HG02678 (cell line): ENCODE measurements at regions not wholly inside any gene's neighbourhood (a gene's known extent, or its start where the extent isn't known, plus 50 kb on each side); places are given as distances from the start of the nearest gene placed in this dataset.

Experiments
- ATAC-seq: cut with Tn5 transposase; IDR thresholded peaks from one replicate; pipeline ENCODE4 v1.9.1; 2021; ENCODE audit warnings: mild to moderate bottlenecking, moderate library complexity; ENCODE audit not compliant: unreplicated experiment

DNA sequence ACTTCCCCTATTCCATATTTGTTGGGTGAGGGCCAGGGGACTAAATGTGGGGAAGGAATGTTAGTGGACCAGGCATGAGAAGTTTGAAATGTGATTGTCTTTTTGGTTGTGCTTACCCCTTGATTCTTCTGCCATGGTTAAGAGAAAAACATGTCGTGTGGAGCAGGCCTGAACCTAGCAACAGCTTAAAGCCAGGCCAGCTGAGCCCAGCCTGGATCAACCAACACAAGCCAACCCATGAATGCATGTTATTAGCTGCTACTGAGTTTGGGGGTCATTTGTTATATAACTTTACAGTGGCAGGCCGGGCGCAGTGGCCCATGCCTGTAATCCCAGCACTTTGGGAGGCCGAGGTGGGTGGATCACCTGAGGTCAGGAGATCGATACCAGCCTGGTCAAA is 52.4 kb upstream of the TRIO start:
- no peak for ATAC-seq

DNA sequence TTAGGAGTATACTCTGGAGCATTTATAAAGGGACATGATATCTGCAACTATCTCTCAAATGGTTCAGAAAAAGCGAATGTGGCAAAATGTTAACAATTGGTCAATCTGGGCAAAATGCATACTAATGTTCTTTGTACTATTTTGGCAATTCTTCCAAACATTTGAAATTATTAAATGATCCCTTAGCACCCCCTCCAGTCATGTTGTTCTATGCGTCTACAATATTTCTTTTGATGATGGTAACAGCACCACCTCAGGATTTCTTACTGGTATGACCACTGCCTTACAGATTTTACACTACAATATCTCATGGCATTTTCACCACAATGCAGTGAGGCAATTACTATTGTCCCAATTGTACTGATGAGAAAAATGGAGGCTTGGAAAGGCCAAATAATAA is 52.9 kb upstream of the TRIO start:
- no peak for ATAC-seq

DNA sequence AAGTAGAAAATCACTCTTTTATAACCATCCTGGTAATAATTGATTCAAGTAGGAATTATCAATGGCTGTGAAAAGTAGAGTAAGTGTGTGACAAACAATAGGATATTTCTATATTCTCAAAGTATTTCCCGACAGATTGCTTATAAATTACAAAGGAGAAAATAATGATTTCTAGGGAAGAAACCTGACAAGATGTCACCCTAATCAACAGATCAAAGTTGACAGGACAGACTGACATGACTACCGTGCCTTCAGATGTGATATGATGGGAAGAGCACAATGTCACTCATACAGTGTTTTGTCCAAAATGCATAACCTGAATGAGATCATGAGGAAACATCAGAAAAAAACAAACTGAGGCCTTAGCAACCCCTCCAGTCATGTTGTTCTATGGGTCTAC is 53.9 kb upstream of the TRIO start:
- ATAC-seq = no peak

DNA sequence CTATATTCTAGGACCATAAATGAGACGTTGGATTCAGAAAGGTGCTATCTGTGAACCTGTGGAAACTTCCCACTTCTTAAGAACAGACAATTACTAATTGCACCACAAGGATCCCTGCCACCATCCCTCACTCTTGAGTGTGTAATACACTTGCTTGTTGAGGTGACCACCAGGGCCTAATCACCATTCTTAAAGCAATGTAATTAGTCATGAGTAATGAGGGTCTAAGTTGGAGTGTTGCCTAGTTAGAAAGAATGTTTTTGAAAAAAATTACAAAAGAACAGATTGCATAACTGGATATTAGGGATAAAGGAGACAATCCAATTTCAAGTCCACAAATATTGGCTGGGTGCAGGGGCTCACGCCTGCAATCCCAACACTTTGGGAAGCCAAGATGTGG is 56.9 kb upstream of the TRIO start:
- ATAC-seq = no peak

DNA sequence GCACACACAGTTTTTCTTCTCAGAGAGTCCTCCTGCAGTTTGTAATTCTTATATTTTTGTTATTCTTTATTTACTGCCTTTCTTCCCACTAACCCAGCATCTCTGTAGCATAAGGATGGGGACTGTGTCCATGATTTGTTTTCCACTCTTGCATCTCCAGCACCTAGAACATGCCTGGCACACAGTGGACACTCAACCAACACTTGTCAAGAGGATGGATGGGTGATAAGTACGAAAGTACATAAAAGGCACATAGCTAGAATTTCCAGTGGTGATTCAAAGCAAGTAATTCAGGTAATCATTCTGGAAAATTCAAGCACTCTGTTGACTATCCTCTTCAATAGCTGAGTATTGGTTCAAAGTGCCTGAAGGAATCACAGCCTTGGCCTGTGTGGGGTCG is 60.2 kb upstream of the TRIO start:
- ATAC-seq = no peak

DNA sequence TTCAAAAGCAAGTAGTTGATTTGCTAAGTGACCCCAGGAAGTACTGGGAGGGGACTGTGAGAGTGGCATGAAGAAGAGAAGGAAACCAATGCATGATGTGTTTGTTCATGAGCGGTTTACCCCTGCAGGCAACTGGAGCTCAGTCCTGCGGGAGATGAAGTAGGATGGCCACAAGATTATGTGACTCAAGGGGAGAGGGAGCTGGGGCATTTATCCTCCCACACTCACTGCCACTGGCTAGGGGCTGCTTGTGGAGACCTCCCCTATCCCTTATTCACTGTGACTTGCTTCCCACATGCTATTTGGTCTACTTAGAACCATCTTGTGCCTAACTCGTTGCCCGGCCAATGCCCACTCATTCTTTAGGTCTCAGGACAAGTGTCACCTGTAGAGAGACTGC is 60.6 kb upstream of the TRIO start:
- no peak for ATAC-seq

DNA sequence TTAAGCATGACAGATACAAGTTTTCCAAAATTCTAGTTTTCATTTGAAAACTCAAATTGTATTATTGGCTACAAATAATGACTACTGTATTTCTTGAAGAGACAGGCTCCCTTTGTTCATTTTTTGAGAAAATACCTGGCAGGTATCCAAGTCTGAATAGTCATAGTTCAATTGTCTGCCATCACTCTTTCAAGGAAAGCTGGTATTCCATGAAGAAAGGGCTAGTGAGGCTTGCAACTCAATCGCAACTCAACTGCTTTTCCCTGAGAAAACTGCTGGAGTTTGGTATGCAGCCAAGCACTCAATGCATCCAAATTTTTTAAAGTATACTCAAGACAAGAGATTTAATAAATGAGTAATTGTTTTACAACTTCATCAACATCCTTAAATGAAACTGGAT is 61.4 kb upstream of the TRIO start:
- no peak for ATAC-seq

DNA sequence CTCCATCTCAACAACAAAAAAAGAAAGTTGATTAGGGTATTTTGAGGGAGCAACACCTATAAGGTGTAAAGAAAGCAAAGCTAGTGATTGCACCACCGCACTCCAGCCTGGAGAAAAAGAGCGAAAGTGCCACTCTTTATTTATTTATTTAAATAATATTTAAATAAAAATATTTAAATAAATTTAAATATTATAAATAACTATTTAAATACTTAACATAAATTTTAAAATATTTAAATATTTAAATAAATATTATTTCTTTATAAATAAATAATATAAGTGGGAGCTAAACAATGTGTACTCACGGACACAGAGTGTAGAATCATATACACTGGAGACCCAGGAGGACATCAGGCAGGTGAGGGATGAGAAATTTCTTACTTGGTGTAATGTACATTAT is 64.4 kb upstream of the TRIO start:
- no peak for ATAC-seq

DNA sequence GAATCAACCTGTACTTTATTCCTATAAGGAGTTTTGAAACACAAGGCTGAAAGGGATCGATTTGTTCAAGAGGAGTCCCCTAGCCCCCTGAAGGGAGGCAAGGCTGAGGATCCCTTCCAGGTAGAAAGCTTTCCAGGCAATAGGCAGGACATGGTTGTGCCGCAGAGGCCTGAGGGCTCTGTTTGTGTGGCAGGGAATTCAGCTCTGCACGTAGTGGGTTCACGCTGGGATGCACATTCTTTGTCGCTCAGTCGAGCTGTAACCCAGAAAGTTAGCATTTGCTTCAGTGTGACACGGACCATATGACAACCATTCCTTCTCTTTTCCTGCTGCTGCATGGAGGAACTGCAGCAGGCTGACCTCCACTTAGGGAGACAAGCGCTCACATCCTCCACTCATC is 65.6 kb upstream of the TRIO start:
- no peak for ATAC-seq

DNA sequence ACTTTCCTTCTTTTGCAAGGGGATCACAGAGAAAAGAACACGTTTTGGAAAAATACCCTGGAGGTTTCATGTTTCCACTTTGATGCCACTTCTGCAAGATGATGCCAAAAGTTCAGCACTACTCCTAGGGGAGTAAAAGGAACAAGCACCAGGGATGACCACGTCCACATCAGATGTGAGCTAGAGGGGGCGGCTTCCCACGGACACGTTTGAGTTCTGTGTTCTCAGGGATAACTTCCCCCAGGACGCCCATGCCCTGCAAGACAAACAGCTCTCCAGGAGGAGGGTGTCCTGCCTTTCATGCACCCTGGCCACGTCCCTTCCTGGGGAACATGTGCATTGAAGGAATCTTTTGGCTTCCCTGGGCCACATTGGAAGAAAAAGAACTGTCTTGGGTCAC is 66.6 kb upstream of the TRIO start:
- no peak for ATAC-seq

DNA sequence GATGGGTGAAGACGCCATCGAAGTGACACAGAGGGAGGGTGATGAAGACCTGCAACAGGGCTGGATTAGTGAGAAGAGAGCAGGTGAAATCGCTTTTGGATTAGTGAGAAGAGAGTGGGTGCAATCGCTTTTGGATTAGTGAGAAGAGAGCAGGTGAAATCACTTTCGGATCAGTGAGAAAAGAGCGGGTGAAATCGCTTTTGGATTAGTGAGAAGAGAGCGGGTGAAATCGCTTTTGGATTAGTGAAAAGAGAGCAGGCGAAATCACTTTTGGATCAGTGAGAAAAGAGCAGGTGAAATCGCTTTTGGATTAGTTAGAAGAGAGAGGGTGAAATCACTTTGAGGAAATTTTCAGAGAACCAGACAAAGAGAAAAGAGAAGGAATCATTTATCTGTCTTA is 67.2 kb upstream of the TRIO start:
- no peak for ATAC-seq

DNA sequence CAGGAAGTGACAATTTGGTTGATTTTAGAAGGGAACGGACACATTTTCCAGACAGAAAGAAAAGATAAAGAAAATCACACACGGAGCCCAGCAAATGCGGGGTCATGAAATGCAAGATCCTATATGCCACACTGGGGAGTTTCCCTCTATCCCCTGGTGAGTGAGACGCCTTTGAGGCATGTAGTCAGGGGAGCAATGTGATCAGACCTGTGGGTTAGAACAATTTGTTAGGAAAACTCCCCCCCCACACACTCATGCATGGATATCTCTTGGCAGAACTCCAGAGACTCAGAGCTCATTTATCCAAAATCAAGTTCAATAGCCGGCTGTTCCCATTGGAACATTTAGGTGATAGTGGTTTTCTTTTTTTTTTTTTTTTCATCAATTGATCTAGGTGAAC is 71.7 kb upstream of the TRIO start:
- ATAC-seq = no peak

DNA sequence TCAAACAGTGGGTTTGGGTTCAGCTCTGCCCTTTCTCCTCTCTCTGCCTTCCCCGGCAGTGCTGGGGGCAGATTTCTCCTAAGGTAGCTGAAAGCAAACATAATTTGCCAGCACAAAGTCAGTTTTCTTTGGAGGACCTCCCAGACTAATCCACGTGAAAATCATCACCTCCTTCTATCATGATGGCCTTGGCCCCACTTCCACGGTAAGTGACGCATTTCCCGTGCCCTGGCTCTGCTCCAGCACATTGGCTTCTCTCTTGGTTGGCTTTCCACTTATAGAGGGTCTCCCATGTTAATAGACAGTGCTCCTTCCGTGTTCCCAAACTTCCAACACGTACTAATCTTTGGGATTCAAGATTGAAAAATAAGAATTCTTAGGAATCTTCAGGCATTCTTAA is 74.1 kb upstream of the TRIO start:
- no peak for ATAC-seq

DNA sequence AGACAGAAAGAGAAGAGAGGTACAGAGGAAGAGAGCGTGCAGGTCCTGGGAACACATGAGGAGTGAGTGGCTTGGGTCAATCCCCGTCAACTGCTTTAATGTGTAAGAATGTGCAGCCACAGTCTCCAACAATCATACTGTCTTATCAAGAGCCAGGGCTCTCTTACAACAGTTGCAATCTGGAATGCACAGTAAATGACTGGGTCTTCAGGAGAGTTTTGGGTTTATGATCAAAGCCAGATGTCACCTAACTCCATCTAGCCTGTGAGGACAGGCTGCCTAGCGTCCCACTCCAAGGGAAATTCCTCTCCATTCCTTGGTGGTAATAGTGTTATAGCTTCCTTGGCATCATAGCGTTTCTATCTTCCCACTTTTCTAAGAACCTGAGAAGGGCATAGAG is 75.0 kb upstream of the TRIO start:
- ATAC-seq = no peak

DNA sequence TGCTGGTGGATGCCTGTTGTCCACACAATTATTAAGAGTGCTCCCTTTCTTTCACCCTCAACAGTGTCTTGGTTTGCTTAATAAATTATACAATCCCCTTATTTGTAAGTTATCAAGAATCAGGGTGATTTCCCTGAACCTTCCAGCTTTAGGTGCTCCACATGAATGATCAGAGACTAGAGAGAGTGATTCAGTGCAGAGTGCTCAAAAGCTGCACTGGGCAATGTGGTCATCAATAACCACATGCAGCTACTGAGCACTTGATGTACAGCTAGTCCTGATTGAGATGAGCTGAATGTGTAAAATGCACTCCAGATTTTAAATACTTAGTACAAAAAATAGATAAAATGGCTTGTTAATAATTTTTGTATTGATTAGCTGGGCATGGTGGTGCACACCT is 76.8 kb upstream of the TRIO start:
- no peak for ATAC-seq

DNA sequence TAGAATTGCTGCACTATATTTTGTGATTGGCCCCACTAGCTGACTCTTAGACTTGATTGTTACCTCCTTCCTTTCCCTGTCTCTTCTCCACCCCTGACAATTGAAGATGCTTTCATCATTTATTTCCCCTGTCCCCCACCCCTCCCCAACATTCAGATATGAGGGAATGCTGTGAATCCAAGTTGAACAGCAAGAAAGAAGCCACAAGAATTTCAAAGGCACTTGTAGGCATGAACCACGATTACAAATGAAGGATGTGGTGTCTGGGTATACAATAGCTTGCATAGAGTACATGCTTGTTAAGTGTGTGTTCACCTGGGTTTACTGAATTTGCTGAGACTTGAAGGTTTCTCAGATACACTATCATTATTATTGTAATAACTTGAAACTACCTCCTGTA is 78.3 kb upstream of the TRIO start:
- no peak for ATAC-seq

DNA sequence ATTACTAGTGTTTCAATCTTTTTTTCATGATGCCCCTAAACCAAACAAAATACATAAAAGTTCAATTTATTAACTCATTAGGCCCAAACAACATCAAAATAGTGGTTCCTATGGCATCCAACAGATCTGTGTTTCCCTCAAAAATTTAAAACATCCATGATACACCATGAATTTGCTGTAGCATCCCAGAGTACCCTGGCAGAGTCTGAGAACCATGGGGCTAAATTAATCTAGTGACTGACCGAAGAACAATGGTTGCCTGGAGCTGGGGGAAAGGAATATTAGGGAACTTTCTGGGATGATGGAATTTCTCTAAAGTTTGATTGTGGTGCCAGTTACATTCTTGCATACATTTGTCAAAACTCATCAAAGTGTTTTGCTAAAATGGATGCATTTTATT is 79.5 kb upstream of the TRIO start:
- ATAC-seq = no peak

DNA sequence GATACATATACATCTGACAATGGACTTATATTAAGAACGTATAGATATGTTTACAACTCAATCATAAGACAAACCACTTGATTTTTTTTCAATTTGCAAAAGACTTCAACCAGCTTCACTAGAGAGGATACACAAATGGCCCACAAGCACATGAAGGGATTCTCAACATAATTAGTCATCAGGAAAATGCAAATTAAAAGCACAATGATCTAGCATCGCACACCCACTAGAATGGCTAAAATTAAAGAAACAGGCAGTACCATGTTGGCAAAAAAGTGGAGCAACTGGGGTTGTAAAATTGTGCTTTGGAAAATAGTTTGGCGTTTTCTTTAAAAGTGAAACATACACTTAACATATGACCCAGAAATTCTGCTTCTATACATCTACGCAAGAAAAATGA is 80.0 kb upstream of the TRIO start:
- ATAC-seq = no peak

DNA sequence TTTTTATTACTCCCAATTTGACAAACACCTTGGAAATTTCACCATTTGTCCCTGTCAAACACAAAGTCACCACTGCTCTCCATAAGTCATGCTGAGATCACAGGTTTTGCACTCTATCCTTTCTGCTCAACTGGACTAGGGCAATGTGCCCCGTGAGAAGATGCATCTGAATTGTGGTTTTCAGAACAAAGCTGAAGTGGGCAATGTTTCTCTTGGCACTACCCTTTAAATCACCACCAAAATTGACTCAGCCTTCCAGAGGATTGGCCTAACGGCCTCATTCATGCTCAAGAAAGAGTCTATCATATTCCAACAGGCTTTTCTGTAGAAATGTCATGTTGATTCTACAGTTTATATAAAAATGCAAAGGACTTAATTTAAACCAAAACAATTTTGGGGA is 81.0 kb upstream of the TRIO start:
- ATAC-seq = no peak

DNA sequence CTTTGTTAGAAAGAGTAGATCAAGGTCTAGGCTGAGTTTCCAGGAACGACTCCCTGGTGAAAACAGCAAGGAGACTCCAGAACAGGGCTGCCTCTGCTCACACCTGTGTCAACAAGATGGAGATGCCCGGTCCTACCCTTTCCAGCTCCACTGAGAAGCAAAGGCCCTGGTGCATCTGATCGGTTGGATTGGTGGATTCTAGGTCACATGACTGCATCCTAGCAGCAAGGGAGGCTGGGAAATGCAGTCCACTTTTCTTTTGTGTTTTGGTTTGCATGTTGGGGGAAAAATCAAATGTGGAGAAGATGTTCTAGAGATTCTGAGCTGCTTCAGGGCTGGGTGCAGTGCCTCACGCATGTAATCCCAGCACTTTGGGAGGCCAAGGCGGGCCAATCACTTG is 82.0 kb upstream of the TRIO start:
- no peak for ATAC-seq

DNA sequence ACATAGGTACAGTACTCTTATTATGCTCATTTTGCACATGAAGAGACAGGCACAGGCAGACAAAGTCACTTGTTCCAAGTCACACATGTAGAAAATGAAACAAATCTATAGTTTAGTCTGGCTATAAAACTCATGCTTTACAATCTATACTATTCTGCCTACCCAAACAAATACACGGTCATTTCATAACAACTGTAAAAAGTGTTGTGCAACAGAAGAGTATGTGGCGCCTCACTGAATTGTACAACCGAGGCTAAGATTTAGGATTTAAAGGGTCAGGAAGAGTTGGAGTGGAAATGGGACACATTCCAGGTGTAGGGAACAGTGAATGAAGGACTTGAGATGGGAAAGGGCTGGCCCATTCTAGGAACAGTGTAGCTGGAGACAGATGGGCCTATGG is 82.9 kb upstream of the TRIO start:
- ATAC-seq = no peak

DNA sequence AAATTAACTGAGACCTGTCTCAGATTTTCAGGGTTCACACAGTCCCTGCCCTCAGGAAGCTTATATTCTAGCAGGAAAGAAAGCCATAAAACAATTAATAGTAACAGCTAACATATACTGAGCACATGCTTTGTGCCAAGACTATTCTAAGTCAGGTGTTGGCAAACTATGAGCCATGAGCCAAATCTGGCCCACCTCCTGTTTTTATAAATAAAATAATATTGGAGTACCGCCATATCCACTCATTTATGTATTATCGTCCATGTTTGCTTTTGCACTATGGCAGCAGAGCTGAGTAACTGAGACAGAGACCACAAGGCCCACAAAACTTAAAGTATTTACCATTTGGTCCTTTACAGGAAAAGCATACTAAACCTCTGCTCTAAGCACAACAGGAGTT is 83.3 kb upstream of the TRIO start:
- no peak for ATAC-seq

DNA sequence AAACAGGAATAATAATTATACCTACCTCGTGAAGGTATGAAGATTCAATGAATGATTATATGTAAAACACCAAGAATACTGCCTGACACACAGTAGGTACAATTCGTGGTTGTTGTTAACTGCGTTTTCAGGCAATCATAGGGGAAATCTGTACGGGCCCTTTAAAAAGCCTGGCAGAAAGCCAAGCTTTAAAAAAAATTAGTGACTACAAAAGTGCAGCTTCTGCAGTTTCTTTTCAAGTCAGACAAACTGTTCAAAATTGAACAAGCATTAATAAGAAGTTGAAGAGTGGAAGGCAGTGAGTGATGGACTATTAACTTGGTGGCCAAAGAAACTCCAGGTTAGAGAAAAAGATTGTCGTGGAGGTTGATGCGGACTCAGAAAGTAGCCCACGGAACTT is 85.9 kb upstream of the TRIO start:
- ATAC-seq = no peak

DNA sequence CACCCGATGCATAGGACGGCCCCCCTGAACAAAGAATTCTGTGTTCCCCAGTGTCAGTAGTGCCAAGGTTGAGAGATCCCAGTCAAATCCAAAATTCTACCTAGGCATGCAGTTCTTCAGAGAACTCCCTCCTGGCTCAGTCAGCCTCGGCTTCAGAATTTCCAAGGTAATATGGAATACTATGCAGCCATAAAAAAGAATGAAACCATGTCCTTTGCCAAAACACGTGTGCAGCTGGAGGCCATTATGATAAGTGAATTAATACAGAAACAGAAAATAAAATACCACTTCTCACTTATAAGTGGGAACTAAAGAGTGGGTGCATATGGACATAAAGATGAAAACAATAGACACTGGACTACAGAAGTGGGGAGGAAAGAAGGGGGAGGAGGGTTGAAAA is 87.1 kb upstream of the TRIO start:
- no peak for ATAC-seq
